ENCODE measurements at regions not wholly inside any gene's neighbourhood (a gene's known extent, or its start where the extent isn't known, plus 50 kb on each side); places are given as distances from the start of the nearest gene placed in this dataset.

DNA sequence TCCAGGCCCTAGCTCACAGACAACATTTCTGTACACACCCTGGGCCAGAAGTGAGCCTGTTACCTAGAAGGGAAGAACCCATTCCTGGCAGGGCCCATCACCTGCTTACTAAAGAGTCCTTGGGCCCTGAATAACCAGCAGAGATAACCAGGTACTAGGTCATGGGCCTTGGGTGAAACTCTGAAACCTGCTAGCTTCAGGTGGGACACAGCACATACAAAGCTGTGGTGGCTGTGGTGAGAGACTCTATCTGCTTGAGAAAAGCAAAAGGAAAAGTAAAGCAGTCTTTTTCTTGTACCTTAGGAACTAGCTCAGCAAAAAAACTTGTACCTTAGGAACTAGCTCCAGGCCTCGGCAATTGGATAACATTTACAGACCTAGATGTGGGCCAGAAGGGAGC, 1895.9 kb upstream of the PCDH20 start:
- TF ChIP-seq POLR2A (IDR thresholded peaks at IDR 0.05): no peak
- TF ChIP-seq, protein P1, sequence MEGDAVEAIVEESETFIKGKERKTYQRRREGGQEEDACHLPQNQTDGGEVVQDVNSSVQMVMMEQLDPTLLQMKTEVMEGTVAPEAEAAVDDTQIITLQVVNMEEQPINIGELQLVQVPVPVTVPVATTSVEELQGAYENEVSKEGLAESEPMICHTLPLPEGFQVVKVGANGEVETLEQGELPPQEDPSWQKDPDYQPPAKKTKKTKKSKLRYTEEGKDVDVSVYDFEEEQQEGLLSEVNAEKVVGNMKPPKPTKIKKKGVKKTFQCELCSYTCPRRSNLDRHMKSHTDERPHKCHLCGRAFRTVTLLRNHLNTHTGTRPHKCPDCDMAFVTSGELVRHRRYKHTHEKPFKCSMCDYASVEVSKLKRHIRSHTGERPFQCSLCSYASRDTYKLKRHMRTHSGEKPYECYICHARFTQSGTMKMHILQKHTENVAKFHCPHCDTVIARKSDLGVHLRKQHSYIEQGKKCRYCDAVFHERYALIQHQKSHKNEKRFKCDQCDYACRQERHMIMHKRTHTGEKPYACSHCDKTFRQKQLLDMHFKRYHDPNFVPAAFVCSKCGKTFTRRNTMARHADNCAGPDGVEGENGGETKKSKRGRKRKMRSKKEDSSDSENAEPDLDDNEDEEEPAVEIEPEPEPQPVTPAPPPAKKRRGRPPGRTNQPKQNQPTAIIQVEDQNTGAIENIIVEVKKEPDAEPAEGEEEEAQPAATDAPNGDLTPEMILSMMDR (IDR thresholded peaks at IDR 0.05): no peak
